Transverse colon (tissue), 4 donors: ENCODE measurements at regions not wholly inside any gene's neighbourhood (a gene's known extent, or its start where the extent isn't known, plus 50 kb on each side); places are given as distances from the start of the nearest gene placed in this dataset.

Source experiments
- DNase-seq: peaks from one replicate; pipeline ENCODE4 v3.0.0-alpha.2; 2019
- H3K27ac ChIP-seq, 4 donors: fragments of 200-600 bp; sonication (generic); 2 replicates each; pipeline ENCODE4 v1.5.1; 2016 to 2018; ENCODE audit warnings: inconsistent platforms in 4 of 4
- H3K27me3 ChIP-seq: fragments of 200-600 bp; sonication (generic); 2 replicates; pipeline ENCODE4 v1.5.1; 2017; ENCODE audit warnings: inconsistent platforms
- H3K36me3 ChIP-seq, 4 donors: fragments of 200-600 bp; sonication (generic); 2 replicates each; pipeline ENCODE4 v1.5.1; 2017 to 2019; ENCODE audit warnings: inconsistent platforms in 4 of 4
- H3K4me1 ChIP-seq, 4 donors: fragments of 200-600 bp; sonication (generic); 2 replicates each; pipeline ENCODE4 v1.5.1; 2017 to 2020; ENCODE audit warnings: inconsistent platforms in 4 of 4
- H3K4me3 ChIP-seq, 4 donors: fragments of 200-600 bp; sonication (generic); 1 replicate in 1 of 4; 2 replicates in 3 of 4; pipeline versions ENCODE4 v1.5.1 to v1.6.1; 2017 to 2019; ENCODE audit warnings: inconsistent platforms in 4 of 4
- H3K9me3 ChIP-seq, 2 donors: fragments of 200-600 bp; sonication (generic); 2 replicates each; pipeline ENCODE4 v1.5.1; 2017 to 2019; ENCODE audit warnings: inconsistent platforms in 2 of 2
- CTCF ChIP-seq, 5 experiments: fragments of 200-600 bp in 3 of 5; fragments of 450-650 bp in 2 of 5; sonication (generic) in 3 of 5; IDR thresholded peaks; 1 replicate in 2 of 5; 2 replicates in 3 of 5; pipeline ENCODE4 v1.5.1; 2016 to 2017; ENCODE audit warnings: antibody characterized with exemption in 5 of 5, inconsistent platforms in 3 of 5, mild to moderate bottlenecking in 2 of 5, moderate library complexity in 1 of 5
- EP300 ChIP-seq: sonication (generic); formaldehyde crosslinking; IDR thresholded peaks from one replicate; pipeline ENCODE4 v1.6.1; 2017; ENCODE audit warnings: antibody characterized with exemption, low read depth
- POLR2A ChIP-seq: fragments of 450-650 bp; IDR thresholded peaks from one replicate; pipeline ENCODE4 v1.6.1; 2016; ENCODE audit warnings: antibody characterized with exemption, mild to moderate bottlenecking, moderate library complexity
- POLR2AphosphoS5 ChIP-seq, 3 donors: sonication (generic); formaldehyde crosslinking; IDR thresholded peaks; one replicate each; pipeline ENCODE4 v1.6.1; 2016; ENCODE audit warnings: antibody characterized with exemption in 3 of 3
- WGBS, 2 donors: methylation state at CpG; one replicate each; pipeline ENCODE4 v1.1.5; 2018; ENCODE audit warnings: low coverage in 1 of 2; 5-methylcytosine and 5-hydroxymethylcytosine counted together
- in situ Hi-C, 4 donors: fragments of 200-750 bp; cut with MboI; loops; one replicate each; pipeline versions ENCODE4 v1.15.0 to v1.15.1; 2017; ENCODE audit warnings: low sequenced_read_pairs in 3 of 4, low pct_ligation_motif_present in 1 of 4, low pct_unique_long_range_greater_than_20kb in 1 of 4
- intact Hi-C: fragments of 100-400 bp; cut with DNase I; formaldehyde crosslinking; loops from one replicate; pipeline ENCODE4 v1.15.1; 2023; ENCODE audit warnings: low total_unique reads

GRCh38 chr16:50430076-50430475 lies 61.3 kb upstream of the BRD7 start:
- Histone ChIP-seq H3K27me3 (no peaks in the 10 kb centered on the region), H3K4me1 (no peaks in the 10 kb centered on the region), H3K27ac (no peak overlapping the region), H3K9me3 (no peaks in the 10 kb centered on the region), H3K4me3 (no peak overlapping the region), H3K36me3 (no peaks in the 10 kb centered on the region)
- intact Hi-C loops, result no loop called here
- in situ Hi-C loops, result no loop called here
- no peak for TF ChIP-seq CTCF (IDR thresholded peaks at IDR 0.05)
- WGBS, 2 donors, result 67 to 80% methylated on average over 1 to 3 of the region's 3 CpGs
- DNase-seq, result no peak

- Histone ChIP-seq H3K27me3 (no peaks in the 10 kb centered on the region), H3K36me3 (no peaks in the 10 kb centered on the region), H3K4me1 (no peaks in the 10 kb centered on the region), H3K9me3 (no peaks in the 10 kb centered on the region), H3K4me3 (no peak overlapping the region), H3K27ac (no peak overlapping the region)
- TF ChIP-seq POLR2AphosphoS5 (IDR thresholded peaks at IDR 0.05) (no peak), CTCF (IDR thresholded peaks at IDR 0.05) (no peak), EP300 (no peak), POLR2A (no peak)
- intact Hi-C loops, result no loop called here
- in situ Hi-C loops, result no loop called here
- no peak for DNase-seq
Measured at GRCh38 chr16:50428742-50429141, 60.0 kb upstream of the BRD7 start.

- 78 to 86% methylated on average over 2 of the region's 2 CpGs for WGBS, 2 donors
- intact Hi-C loops, result no loop called here
- no peak overlapping the region for H3K27ac ChIP-seq
- H3K9me3 ChIP-seq, result no peaks in the 10 kb centered on the region
- no peaks in the 10 kb centered on the region for H3K27me3 ChIP-seq
- TF ChIP-seq CTCF (IDR thresholded peaks at IDR 0.05) (no peak), POLR2A (no peak), POLR2AphosphoS5 (IDR thresholded peaks at IDR 0.05) (no peak), EP300 (no peak)
- in situ Hi-C loops, result no loop called here
- no peaks in the 10 kb centered on the region for H3K4me1 ChIP-seq
- H3K36me3 ChIP-seq, result no peaks in the 10 kb centered on the region
- DNase-seq, result no peak
- no peak overlapping the region for H3K4me3 ChIP-seq
Measured at GRCh38 chr16:50428116-50428515, 59.3 kb upstream of the BRD7 start.

GRCh38 chr16:50427107-50427506 lies 58.3 kb upstream of the BRD7 start:
- Histone ChIP-seq H3K4me3 (no peak overlapping the region), H3K36me3 (no peaks in the 10 kb centered on the region), H3K27ac (no peak overlapping the region), H3K4me1 (no peaks in the 10 kb centered on the region), H3K9me3 (no peaks in the 10 kb centered on the region), H3K27me3 (no peaks in the 10 kb centered on the region)
- in situ Hi-C loops (no loop called here), intact Hi-C loops (no loop called here)
- TF ChIP-seq CTCF (IDR thresholded peaks at IDR 0.05) (no peak), EP300 (no peak), POLR2AphosphoS5 (IDR thresholded peaks at IDR 0.05) (no peak), POLR2A (no peak)
- 79 to 82% methylated on average over 3 to 6 of the region's 6 CpGs for WGBS, 2 donors
- no peak for DNase-seq
